ENCODE measurements at regions not wholly inside any gene's neighbourhood (a gene's known extent, or its start where the extent isn't known, plus 50 kb on each side); places are given as distances from the start of the nearest gene placed in this dataset.

DNA sequence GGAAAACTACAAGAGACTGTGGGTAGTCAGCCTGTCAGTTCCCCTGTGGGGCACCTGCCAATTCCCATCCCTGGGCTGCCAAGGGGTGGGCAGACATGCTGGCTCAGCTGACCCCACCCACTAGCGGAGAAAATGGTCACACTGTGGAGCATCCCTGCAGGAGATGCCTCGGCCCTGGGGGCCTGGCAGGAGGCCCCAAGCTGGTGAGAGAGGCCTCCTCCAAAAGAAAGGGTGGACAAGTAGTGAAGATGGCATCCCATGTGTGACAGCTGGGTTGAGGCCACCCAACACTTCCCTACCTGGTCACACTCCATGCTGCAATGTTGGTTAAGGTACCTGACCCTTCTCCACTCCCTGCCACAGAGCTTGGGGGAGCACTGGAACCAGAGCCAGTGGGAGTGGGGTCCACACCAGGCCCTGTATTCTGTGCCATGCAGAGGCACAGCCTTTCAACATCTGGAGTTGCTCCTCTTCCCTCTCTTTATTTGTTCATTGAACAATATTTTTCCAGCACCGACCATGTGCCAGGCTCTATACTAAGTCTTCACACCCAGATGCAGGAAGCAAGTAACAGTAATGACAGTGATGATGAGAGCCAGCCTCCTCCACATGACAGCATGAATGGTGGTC lies 59.5 kb downstream of the KLHDC7A start:
- TF ChIP-seq POLR2A (IDR thresholded peaks at IDR 0.05; ENCODE audit: low read depth, low read length) = no peak
- no peak for TF ChIP-seq POLR2AphosphoS5 (IDR thresholded peaks at IDR 0.05; ENCODE audit: low read depth, low read length)
- TF ChIP-seq TAF1 (IDR thresholded peaks at IDR 0.05; ENCODE audit: borderline replicate concordance, low read depth, low read length) = no peak
